ENCODE measurements at regions not wholly inside any gene's neighbourhood (a gene's known extent, or its start where the extent isn't known, plus 50 kb on each side); places are given as distances from the start of the nearest gene placed in this dataset.

GRCh38 chr15:25541228-25541627 is 102.4 kb upstream of the UBE3A start:
- Mint-ChIP-seq H3K27me3 (ENCODE audit: low read depth in 3 of 3) (peaks cover 0 to 1% (median 0%) of the 10 kb centered on the region in 3 donors), H3K4me1 (no peaks in the 10 kb centered on the region), H3K27ac (no peak overlapping the region), H3K36me3 (no peaks in the 10 kb centered on the region), H3K9me3 (peaks cover 0 to 19% (median 6%) of the 10 kb centered on the region in 7 donors), H3K4me3 (no peak overlapping the region)
- no peak overlapping the region for H2AFZ ChIP-seq (ENCODE audit: insufficient read depth, low read depth, low read length, poor library complexity, severe bottlenecking)
- DNase-seq = no peak
- no peaks in the 10 kb centered on the region for H3K4me1 ChIP-seq (ENCODE audit: control insufficient read depth in 1 of 2, insufficient read depth in 2 of 2, low read length in 2 of 2)
- no peak overlapping the region for H3K9ac ChIP-seq (ENCODE audit: insufficient read depth, low read length, poor library complexity, severe bottlenecking)
- peaks cover 16 to 22% of the 10 kb centered on the region in 2 donors for H3K9me3 ChIP-seq (replicated peaks in 1 of 2; ENCODE audit: control insufficient read depth in 1 of 2, insufficient read depth in 1 of 2, low read length in 2 of 2)
- intact Hi-C loops (cut with micrococcal nuclease) = no loop called here
- H3K79me2 ChIP-seq (ENCODE audit: insufficient read depth, low read length) = no peaks in the 10 kb centered on the region
- TF ChIP-seq, protein P1, sequence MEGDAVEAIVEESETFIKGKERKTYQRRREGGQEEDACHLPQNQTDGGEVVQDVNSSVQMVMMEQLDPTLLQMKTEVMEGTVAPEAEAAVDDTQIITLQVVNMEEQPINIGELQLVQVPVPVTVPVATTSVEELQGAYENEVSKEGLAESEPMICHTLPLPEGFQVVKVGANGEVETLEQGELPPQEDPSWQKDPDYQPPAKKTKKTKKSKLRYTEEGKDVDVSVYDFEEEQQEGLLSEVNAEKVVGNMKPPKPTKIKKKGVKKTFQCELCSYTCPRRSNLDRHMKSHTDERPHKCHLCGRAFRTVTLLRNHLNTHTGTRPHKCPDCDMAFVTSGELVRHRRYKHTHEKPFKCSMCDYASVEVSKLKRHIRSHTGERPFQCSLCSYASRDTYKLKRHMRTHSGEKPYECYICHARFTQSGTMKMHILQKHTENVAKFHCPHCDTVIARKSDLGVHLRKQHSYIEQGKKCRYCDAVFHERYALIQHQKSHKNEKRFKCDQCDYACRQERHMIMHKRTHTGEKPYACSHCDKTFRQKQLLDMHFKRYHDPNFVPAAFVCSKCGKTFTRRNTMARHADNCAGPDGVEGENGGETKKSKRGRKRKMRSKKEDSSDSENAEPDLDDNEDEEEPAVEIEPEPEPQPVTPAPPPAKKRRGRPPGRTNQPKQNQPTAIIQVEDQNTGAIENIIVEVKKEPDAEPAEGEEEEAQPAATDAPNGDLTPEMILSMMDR (IDR thresholded peaks at IDR 0.05) = no peak
- H3K4me3 ChIP-seq (replicated peaks in 1 of 3; ENCODE audit: low read depth in 2 of 3, low read length in 3 of 3) = no peak overlapping the region
- no peaks in the 10 kb centered on the region for H4K20me1 ChIP-seq (ENCODE audit: insufficient read depth, low read length)
- no peaks in the 10 kb centered on the region for H3K27me3 ChIP-seq (ENCODE audit: control insufficient read depth in 2 of 2, insufficient read depth in 2 of 2, low read length in 2 of 2)
- H3K4me2 ChIP-seq (replicated peaks; ENCODE audit: extremely low read depth, low read length, poor library complexity, severe bottlenecking) = no peak overlapping the region
- no peak overlapping the region for H3K27ac ChIP-seq (ENCODE audit: low read depth in 1 of 2, low read length in 2 of 2)
- no peaks in the 10 kb centered on the region for H3K36me3 ChIP-seq (replicated peaks in 1 of 2; ENCODE audit: control insufficient read depth in 1 of 2, insufficient read depth in 2 of 2, low read length in 2 of 2)

DNA sequence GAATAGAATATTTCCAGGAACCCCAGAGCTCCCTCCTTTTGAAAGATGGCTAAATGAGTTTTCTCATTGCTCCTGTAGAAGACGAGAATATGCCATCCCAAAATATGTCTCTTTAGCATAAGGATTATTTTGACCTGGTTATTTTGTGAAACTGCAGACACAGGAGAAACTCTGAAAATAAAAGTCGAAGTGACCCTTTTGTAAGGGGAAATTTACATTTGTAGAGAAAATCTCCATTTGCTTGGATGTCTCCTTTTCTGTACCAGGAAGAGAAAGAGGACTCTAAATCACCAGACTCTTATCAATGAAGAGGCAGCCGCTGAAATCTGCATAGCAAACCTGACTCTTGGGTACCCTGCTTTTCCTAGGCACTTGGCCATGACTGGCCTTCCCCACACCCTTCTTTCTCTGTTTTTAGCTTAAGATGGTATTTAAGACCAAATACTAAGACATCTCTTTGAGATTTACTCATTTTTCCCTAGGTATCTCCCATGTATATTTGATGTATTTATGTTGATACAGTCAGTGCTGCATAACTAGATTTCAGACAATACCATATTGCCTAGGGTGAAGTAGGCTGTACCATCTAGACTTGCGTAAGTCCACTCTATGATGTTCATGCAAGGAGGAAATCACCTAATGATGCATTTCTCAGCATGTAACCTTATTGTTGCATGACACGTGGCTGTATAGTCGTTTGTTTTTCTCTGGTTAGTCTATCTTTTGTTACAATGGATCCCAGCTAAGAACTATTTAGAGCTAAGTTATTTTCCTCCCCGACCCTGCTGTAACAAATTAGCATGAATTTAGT is 98.2 kb upstream of the UBE3A start:
- no peak overlapping the region for H3K27ac Mint-ChIP-seq
- Histone ChIP-seq H3K36me3 (replicated peaks in 1 of 2; ENCODE audit: control insufficient read depth in 1 of 2, insufficient read depth in 2 of 2, low read length in 2 of 2) (no peaks in the 10 kb centered on the region), H3K79me2 (ENCODE audit: insufficient read depth, low read length) (no peaks in the 10 kb centered on the region), H2AFZ (ENCODE audit: insufficient read depth, low read depth, low read length, poor library complexity, severe bottlenecking) (no peak overlapping the region), H3K4me1 (ENCODE audit: control insufficient read depth in 1 of 2, insufficient read depth in 2 of 2, low read length in 2 of 2) (no peaks in the 10 kb centered on the region), H3K9me3 (replicated peaks in 1 of 2; ENCODE audit: control insufficient read depth in 1 of 2, insufficient read depth in 1 of 2, low read length in 2 of 2) (peaks cover 27 to 31% of the 10 kb centered on the region in 2 donors), H3K27me3 (ENCODE audit: control insufficient read depth in 2 of 2, insufficient read depth in 2 of 2, low read length in 2 of 2) (no peaks in the 10 kb centered on the region), H3K9ac (ENCODE audit: insufficient read depth, low read length, poor library complexity, severe bottlenecking) (no peak overlapping the region), H3K27ac (ENCODE audit: low read depth in 1 of 2, low read length in 2 of 2) (no peak overlapping the region), H3K4me2 (replicated peaks; ENCODE audit: extremely low read depth, low read length, poor library complexity, severe bottlenecking) (no peak overlapping the region), H3K4me3 (replicated peaks in 1 of 3; ENCODE audit: low read depth in 2 of 3, low read length in 3 of 3) (no peak overlapping the region), H4K20me1 (ENCODE audit: insufficient read depth, low read length) (no peaks in the 10 kb centered on the region)
- 86% methylated on average over 1 of the region's 7 CpGs for WGBS (ENCODE audit: insufficient coverage)
- no peak overlapping the region for H3K4me3 Mint-ChIP-seq
- intact Hi-C loops (cut with micrococcal nuclease) = no loop called here
- no peaks in the 10 kb centered on the region for H3K36me3 Mint-ChIP-seq
- peaks cover 0 to 1% (median 0%) of the 10 kb centered on the region in 3 donors for H3K27me3 Mint-ChIP-seq (ENCODE audit: low read depth in 3 of 3)
- H3K4me1 Mint-ChIP-seq = no peaks in the 10 kb centered on the region
- H3K9me3 Mint-ChIP-seq = peaks cover 4 to 26% (median 5%) of the 10 kb centered on the region in 7 donors
- TF ChIP-seq, protein P1 (IDR thresholded peaks at IDR 0.05) = no peak
- no peak for DNase-seq

Measured in CD14-positive monocyte (primary cell).